ENCODE measurements at regions not wholly inside any gene's neighbourhood (a gene's known extent, or its start where the extent isn't known, plus 50 kb on each side); places are given as distances from the start of the nearest gene placed in this dataset.

DNA sequence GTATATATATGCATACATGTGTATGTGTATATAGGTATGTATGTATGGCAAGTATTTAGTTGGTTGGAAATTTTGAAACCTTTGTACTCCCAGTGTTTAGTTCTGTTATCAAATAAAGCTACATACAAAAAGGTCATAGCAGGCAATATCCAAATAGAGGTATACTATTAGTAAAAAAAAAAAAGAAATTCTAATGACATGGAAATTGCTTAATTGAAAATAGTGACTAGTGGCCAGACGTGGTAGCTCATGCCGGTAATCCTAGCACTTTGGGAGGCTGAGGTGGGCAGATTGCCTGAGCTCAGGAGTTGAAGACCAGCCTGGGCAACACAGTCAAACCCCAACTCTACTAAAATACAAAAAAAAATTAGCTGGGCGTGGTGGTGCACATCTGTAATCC is 351.6 kb upstream of the NR5A2 start:
- DNase-seq = no peak

DNA sequence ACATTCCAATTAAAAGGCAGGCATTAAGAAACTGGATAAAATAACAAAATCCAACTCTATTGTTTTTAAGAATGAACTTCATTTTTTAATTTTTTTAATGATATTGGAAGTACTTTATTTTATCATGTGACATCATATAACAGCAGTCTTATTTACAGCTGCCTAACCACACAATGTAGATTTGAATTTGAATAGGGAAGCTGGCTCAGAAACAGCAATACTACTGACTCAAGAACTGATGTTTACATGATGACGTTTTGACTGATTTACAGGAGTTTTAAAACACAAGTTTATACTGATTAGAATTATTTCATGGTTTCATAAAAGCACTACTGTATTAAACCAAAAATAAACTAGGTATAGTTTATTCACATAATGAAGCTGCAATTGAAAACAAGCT is 348.7 kb upstream of the NR5A2 start:
- DNase-seq = no peak

DNA sequence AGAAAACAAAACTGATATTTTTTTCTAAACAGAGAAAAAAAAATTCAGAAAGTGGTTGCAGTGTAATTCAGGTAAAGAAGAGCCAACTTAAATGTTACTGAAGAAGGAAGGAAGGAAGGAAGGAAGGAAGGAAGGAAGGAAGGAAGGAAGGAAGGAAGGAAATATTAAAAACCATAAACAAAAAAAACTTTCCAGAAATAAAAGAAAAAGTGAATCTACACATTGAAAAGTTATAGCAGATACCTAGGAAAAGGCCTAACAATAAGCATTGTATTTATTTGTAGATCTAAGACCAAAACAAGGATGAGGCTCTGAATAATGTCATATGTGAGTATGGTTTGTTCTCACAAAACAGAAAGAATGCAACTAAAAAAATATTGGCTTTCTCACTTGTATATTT is 345.4 kb upstream of the NR5A2 start:
- no peak for DNase-seq

DNA sequence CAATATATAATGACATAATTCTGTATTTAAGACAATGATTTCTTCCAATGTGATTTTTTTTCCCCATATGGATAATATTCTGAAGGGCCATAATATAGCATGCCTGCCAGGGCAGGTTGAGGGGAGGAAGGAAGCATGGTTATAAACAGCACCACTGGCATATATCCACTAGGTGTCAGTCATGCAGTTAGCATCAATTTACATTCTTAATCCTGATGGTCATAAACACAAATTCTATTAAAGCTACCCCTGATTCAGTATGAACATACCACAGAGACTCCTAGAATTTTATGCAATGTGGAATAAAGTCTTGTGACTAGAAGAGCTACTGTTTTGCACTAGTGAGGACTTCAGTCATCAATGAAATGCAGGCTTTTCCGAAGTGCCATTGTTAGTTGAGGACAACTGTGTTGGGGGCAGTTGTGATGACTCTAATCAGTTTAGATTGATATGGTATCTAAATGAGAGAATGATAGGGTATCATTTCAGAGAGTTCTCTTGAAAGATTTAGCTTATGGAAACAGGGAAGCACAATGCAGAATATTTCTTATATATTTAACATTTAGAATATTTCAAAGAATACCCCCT is 342.7 kb upstream of the NR5A2 start:
- DNase-seq = peak; percentile 60

DNA sequence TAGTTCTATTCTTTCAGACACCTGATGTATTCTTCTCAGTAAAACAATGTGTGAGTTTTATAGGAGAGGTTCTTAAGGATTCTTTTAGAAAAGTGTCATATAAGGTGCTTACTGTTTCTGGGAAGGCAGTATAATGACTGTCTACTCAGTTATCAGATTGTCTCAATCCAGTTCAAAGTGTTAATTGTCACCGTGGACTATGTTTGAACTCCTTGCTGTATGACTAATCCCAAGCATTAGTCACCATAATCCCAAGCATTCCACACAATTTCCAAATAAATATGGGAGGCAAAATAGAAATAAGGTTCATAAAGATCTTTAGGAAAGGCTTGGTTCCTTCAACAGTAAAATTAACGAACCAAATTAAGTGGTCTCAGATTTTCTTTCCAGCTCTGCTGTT is 342.1 kb upstream of the NR5A2 start:
- no peak for DNase-seq

DNA sequence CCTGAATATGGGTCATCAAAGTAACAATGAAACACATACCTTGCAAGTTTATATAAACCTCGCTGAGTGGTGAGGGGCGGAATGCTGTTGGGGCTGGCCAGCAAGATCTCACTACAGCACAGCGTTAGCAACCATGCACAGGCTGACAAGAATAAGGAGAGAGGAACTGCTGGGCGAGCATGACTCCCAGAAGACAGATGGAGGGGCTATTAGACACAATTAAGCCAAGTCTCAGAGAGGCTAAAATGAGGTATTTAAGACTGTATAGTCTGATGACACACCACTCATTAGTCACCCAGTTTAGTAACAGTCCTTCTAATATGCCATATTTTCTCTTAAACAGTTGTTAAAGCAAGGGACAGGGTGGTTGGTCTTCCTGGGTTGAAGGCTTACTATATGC is 340.2 kb upstream of the NR5A2 start:
- no peak for DNase-seq

DNA sequence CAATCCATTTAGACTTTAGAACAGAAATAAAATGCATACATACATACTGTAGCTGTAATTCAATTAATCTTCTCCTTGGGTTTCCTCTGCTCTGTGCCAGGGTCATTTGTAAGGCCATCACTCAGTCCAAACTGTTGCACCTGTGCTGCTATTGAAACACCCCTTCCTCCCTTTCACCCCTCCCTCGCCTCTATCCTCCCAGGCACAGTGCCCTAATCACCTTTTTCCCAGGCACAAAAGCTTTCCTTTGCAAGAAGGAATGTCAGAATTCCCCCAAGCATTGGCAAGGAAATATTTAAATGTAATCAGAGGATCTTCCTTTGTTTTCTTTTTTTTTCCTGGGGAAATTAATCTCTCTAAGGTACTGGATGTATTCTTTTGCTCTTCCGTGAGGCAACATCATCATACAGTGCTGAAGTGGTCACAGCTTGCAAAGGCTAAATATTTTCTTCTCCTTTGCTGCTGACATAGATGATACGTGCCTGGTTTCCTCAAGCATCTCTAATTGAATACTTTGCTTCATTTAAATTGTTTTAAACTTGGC is 339.3 kb upstream of the NR5A2 start:
- DNase-seq = no peak

DNA sequence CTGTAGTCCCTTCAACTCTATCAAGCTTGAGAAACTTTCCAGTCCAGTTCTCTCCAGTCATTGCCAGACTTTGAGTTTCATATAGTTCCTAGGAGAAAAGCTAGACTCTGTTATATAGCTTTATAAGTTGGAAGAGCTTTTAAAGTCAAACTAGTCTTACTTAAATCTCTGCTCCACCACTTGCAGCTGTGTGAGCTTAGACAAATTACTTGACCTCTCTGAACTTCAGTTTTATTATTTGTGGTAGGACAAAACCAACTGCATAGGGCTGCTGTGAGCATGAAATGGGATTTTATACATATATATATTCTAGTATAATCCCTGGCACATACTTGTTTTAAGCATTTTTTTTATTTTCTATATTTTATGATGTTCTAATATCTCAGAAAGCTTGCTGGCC is 338.7 kb upstream of the NR5A2 start:
- DNase-seq = no peak

DNA sequence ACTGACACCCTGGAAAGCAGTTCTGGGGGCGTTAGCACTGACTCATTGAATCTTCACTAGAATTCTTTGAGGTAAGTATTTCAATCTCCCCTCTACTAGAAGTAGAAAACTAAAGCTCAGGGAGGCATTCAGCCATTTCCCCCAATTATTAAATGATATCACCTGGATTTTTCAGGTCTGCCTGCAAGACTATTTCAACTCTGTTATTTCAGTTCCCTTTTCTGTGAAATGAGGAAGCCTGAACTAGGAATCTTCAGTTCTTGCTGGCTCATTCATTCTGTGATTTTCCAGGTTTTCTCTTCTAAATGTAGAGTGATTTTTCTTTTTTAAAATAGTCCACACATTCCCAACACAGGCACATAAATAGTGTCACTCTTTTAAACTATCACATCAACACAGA is 337.0 kb upstream of the NR5A2 start:
- no peak for DNase-seq

DNA sequence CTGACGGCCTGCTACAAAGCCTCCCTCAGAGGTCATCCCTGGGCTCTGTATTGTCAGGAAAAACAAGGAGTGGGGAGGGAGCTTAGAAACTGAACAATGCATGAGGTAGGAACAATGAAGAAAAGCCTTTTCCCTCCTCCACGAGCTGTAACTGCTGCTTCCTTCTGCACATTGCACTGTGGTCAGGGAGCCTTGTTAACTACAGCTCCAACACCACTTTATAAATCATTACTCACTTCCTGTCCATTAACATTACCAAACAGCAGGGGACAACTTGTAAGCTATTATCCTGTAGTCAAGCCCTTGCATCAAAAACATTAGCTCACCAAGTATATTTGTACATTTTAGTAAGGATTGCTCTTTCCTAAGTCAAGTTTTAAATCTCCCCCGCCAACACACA is 336.0 kb upstream of the NR5A2 start:
- no peak for DNase-seq

DNA sequence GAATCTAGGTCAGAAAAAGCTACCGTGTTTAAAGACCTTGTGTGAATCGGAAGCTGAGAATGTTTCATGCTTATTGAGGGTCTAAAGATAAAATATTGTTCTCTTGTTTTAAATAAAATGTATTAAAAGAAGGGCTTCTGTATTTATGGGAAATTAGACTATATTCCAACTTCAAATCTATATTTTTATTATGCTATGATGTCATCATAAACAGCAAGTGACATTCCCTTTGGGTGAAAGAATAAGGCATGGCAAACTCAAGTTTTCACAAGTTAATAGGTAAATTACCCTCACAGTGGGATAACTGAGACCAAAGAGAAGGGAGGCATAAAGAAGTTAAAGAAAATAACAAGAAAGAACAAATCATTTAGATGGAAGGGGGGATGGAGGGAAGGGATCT is 333.8 kb upstream of the NR5A2 start:
- no peak for DNase-seq

DNA sequence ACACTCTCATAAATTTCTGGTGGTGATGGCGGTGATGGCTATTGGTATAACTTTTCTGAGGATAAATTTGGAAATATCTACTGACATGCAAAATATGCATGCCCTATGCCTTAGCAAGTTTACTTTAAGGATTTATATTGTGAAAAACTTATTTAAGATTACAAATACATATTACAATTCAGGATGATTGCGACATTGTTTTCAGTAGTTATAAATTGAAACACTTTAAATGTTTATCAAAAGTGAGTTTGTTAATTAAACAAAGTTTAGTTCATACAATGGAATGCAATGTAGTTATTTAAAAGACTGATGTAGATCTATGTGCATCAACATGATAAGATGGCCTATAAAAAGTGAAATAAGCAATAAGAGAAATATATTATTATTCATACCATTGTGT is 331.3 kb upstream of the NR5A2 start:
- DNase-seq = no peak

DNA sequence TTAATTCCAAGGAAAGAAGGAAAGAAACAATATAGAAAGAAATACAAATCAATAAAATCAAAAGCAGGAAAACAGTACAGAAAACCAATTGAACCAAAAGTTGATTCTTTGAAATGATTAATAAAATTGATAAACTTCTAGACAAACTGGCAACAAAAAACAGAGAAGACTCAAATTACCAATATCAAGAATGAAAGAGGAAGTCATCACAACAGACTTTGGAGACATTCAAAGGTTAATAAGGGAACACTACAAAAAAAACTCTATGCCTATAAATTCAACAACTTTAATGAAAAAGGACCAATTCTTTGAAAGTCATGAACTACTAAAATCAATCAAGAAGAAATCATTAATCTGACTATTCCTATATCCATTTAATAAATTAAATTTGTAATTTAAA is 329.3 kb upstream of the NR5A2 start:
- DNase-seq = no peak

DNA sequence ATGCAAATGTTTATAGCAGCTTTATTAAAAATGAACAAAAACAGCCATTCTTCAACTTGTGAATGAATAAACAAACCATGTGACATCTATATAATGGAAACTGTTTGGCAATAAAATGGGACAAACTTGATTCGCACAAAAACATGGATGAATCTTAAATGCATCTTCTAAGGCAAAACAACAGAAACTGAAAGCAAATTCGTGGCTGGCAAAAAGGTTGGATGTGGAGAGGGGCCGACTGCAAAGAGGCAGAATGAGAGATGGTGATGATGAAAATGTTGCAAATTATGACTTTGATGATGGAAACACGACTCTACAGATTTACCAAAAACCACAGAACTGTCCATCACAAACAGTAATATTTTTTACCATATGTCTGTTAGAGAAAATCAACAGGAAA is 327.0 kb upstream of the NR5A2 start:
- no peak for DNase-seq

DNA sequence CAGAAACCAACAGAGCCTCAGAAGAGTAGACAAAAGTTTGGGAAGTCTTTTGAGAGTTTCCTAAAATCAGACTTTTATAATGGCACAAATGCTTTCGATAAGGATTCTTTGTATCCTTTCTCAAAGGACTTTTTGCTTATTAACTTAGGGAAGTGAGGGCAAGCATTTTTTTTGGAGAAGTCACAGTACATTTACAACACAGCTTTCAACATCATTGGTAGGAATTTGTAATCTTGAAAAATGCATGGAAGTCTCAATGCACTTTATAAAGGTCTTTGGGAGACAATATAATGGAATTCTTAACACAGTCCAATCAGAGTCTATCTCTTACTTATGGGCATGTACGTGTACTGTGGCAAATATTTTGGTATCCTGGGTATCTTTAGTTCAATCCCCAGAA is 325.8 kb upstream of the NR5A2 start:
- no peak for DNase-seq

DNA sequence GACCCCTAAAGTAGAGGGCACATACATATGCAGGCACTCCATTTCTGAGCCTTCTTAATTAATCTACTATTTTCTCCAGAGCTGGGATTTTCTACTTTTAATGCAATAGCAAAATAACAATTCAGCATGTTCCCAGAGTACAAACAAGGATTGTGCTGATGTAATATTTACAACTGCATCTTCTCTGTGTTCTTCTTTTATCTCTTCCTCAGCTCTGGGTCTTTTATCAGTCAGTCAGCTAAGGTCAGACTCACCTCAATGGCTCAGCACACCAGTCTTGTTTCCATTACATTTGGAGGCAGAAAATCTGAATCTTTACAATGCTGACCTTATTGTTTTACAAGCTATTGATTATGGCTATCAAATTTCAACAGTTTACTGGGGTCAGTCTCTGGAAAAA is 323.3 kb upstream of the NR5A2 start:
- DNase-seq = no peak

DNA sequence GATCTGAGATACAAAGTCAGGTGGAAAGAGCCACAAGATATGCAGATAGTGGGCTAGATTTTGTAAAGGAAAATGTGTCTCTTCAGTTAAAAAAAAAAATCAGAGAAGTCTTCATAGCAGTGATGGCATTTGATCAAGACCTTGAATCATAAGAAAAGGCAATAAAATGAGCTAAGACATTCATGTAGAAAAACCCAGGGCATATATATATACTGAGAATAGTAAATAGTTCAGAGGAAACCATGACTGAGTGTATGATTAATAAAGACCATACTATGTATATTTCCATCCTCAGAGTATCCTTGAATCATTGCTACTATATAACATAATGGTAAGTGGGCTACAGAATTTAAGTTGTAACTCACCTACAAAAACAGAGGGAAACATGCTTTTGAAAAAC is 321.7 kb upstream of the NR5A2 start:
- no peak for DNase-seq

DNA sequence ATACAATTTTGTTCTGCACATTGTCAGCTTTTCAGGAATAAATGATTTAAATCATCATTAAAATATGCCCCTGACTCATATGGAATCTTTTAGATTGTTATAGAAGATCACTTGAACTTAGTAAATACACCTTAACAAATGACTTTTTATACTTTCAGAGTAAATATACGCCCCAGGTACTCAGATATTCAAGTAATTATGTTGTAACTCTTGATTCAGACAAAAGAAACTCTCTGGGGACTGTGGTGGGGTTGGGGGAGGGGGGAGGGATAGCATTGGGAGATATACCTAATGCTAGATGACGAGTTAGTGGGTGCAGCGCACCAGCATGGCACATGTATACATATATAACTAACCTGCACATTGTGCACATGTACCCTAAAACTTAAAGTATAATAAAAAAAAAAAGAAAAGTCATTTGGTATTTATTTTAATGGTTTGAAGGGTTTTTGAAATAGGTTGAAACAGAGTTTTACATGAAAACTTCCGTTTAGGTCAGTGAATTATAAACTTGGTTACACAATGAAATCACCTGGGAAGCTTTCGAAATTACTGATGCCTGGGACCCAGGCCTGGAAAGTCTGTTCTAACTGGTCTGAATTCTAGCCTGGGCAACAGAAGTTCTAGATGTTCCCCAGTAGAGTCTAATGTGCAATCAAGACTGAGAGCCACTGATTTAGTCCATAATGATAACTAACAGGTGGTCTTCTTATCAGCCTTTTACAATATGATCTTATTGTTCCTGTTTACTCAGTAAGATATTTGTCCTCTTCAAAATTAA is 320.5 kb upstream of the NR5A2 start:
- DNase-seq = peak; percentile 7

DNA sequence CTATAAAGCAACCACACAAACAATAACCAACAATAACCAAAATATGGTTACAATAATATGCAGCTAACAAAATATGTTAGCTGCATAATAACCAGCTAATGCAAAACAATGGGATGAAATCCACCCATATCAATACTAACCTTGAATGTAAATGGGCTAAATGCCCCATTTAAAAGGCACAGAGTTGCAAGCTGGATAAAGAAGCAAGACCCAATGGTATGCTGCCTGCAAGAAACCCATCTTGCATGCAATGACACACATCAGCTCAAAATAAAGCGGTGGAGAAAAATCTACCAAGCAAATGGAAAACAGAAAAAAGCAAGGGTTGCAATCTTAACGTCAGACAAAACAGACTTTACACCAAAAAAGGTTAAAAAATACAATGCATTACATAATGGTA is 316.5 kb upstream of the NR5A2 start:
- DNase-seq = no peak

DNA sequence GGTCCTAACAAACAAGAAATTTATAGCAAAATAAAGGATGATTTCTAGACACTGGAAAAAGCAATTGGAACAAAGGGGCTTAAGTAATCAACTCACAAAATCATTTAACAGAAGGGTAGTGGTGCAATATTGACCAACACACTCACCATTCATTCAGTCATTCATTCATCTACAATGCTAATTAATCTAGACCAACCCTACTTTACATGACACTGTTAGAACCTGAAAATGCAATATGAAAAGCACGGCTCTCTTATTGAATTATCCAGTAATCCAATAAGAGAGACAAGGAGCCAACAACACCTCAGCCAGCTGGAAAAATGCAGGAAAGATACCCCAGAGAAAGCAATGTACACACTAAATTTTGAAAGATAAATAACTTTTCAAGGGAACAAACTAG is 310.8 kb upstream of the NR5A2 start:
- DNase-seq = no peak

DNA sequence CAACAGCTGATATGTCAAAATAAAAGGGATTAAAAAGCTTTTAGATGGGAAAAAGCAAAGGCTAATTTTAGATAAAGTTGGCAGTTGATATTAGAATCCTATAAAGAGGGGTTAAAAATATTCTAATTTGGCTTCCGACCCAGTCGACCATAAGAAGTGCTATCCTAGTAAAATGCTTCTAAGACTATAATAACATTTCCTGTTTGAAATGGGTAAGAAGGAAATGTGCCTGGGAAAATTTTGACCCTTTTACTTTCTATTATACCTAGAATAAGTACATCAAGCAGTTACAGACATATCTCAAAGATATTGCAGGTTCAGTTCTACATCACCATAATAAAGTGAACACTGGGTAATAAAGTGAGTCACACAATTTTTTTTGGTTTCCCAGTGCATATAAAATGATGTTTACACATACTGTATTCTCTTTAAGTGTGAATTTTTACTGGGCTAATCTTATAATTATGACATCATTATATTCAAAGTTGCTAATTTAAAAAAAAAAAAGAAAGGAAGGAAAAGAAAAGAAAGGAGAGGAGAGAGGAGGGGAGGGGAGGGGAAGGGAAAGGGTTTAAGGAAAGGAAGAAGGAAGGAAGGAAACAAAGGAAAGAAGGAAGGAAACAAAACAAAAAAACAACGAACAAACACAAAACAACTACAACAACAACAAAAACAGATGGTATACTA is 308.2 kb upstream of the NR5A2 start:
- no peak for DNase-seq

DNA sequence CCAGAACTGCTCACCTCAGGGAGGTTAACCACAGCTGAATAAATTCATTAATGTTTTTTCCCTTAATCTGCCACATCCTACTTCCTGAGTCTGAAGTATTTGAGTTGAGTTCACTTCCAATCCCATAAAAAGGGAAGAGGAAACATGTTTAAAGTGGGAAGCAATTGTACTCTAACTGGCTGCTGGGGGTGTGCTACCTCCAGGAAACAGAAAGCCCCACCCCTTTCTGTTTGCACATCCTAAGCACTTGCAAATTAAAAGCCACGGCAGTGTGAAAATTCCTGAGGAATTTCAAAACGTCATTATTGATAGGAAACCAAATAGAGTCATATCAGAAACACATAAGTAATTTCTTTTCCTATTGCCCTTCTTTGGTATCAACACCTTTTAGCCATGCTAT is 307.0 kb upstream of the NR5A2 start:
- no peak for DNase-seq

DNA sequence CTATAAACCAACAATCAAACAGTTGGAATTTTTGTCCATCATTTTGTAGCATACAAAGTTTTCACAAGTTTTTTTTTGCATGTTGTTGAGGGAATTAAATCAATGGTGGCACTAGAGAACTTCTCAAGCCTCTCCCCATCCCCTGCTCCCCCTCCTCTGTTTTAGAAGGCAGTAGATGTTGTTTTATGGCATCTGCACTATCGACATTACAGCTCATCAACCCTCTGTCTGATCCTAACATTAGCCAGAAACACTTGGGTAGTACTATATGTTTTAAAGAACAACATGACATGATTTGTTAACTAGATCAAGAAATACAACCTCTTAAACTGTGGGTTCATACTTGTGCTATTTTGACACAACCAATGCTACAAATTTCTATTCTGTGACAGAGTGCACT is 306.5 kb upstream of the NR5A2 start:
- no peak for DNase-seq

DNA sequence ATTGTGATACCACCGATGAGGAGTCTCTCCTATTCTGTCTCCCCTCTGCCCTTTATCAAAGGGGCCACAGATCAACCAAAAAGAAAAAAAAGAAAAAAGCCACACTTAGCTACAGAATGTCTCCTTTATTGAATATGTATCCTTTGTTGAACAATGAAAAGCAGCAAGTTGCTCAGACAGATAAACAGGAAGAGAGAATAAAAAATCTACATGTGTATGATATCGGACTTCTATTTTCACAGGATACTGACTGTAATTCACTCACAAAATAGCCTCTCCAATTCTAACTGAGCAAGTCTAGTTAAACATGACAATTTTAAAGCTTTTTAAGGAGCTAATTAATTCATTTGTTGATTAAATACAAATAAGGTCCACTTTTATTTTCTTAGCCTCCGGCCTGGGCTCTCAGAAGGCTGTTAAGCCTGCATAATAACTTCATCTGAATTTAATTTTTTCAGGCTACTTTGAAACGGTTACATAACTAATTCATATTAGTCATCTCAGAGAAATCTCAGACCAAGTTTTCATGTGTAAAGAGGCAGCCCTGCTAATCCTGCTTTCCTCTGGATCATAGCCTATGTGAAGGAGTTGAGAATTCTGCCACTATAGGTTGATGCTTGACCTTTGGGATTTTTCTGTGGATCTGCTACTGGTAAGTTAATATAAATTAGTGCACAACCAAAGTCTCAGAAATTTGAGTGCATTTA is 304.1 kb upstream of the NR5A2 start:
- no peak for DNase-seq

Measured in NCI-H1105 (cell line).